ENCODE measurements at regions not wholly inside any gene's neighbourhood (a gene's known extent, or its start where the extent isn't known, plus 50 kb on each side); places are given as distances from the start of the nearest gene placed in this dataset.

DNA sequence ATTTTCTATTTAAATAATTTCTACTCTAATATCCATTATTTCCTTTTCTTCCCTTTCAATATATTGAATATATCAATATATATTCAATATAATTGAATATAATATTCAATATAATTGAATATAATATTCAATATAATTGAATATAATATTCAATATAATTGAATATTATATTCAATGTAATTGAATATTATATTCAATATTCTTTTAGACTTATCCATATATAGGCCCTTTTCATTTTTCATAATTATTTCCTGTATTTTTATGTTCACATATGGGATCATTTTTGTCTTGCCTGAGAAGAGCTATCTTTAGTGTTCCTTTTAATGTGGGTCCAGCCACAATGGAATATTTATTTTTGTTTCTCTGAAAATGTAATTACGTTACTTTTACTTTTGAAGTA, 88.9 kb upstream of the ESRRB start:
- H3K9me3 ChIP-seq, result no peaks in the 10 kb centered on the region
- H3K4me1 ChIP-seq, result no peaks in the 10 kb centered on the region
- H3K27ac ChIP-seq, result no peak overlapping the region
- DNase-seq, result no peak
- TF ChIP-seq, protein P1, sequence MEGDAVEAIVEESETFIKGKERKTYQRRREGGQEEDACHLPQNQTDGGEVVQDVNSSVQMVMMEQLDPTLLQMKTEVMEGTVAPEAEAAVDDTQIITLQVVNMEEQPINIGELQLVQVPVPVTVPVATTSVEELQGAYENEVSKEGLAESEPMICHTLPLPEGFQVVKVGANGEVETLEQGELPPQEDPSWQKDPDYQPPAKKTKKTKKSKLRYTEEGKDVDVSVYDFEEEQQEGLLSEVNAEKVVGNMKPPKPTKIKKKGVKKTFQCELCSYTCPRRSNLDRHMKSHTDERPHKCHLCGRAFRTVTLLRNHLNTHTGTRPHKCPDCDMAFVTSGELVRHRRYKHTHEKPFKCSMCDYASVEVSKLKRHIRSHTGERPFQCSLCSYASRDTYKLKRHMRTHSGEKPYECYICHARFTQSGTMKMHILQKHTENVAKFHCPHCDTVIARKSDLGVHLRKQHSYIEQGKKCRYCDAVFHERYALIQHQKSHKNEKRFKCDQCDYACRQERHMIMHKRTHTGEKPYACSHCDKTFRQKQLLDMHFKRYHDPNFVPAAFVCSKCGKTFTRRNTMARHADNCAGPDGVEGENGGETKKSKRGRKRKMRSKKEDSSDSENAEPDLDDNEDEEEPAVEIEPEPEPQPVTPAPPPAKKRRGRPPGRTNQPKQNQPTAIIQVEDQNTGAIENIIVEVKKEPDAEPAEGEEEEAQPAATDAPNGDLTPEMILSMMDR (IDR thresholded peaks at IDR 0.05), result no peak
- H3K27me3 ChIP-seq, result peaks cover 0 to 3% (median 0%) of the 10 kb centered on the region in 7 donors
- WGBS, 2 donors, result 90% methylated on average over 1 of the region's 1 CpG
- intact Hi-C loops (cut with DNase I), result no loop called here
- H3K36me3 ChIP-seq, result no peaks in the 10 kb centered on the region
- ATAC-seq, result no peak
- H3K4me3 ChIP-seq, result no peak overlapping the region

DNA sequence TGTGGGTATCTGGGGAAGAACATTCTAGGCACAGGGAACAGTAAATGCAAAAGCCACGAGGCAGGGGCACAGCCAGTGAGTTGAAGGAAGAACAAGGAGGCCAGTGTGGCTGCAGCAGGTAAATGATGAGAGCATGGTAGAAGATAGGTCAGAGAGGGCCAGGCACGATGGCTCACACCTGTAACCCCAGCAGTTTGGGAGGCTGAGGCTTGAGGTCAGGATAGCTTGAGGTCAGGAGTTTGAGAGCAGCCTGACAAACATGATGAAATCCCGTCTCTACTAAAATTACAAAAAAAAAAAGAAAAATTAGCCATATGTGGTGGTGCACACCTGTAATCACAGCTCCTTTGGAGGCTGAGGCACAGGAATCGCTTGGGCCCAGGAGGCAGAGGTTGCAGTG, 86.7 kb upstream of the ESRRB start:
- TF ChIP-seq, protein P1 (IDR thresholded peaks at IDR 0.05), result no peak
- intact Hi-C loops (cut with DNase I), result no loop called here
- DNase-seq (no peak), ATAC-seq (no peak)
- Histone ChIP-seq H3K27ac (no peak overlapping the region), H3K27me3 (peaks cover 0 to 7% (median 0%) of the 10 kb centered on the region in 7 donors), H3K36me3 (no peaks in the 10 kb centered on the region), H3K4me3 (no peak overlapping the region), H3K9me3 (no peaks in the 10 kb centered on the region), H3K4me1 (no peaks in the 10 kb centered on the region)
- WGBS, 2 donors, result 80 to 91% methylated on average over 4 of the region's 4 CpGs

DNA sequence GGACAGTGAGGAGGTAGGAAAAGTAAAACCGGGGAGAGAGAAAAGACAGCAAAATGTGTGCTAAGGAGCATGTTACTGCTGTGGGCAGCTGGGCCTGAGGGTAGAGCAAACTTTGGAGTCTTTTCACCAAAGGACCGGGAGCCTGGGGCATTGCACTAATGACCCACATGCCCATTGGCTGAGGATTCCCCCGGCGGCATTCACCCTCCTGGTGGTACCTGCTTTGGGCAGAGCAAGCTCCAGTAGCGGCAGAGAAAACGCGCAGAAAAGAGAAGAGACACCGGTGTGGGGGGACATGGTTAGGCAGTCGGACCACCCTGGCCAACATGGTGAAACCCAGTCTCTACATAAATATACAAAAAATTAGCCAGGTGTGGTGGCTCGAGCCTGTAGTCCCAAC, 83.4 kb upstream of the ESRRB start:
- DNase-seq (no peak), ATAC-seq (no peak)
- 87 to 93% methylated on average over 10 of the region's 10 CpGs for WGBS, 2 donors
- Histone ChIP-seq H3K4me1 (no peaks in the 10 kb centered on the region), H3K9me3 (no peaks in the 10 kb centered on the region), H3K4me3 (no peak overlapping the region), H3K27me3 (peaks cover 0 to 9% (median 0%) of the 10 kb centered on the region in 7 donors), H3K27ac (no peak overlapping the region), H3K36me3 (no peaks in the 10 kb centered on the region)
- intact Hi-C loops (cut with DNase I), result no loop called here
- TF ChIP-seq, protein P1 (IDR thresholded peaks at IDR 0.05), result no peak

DNA sequence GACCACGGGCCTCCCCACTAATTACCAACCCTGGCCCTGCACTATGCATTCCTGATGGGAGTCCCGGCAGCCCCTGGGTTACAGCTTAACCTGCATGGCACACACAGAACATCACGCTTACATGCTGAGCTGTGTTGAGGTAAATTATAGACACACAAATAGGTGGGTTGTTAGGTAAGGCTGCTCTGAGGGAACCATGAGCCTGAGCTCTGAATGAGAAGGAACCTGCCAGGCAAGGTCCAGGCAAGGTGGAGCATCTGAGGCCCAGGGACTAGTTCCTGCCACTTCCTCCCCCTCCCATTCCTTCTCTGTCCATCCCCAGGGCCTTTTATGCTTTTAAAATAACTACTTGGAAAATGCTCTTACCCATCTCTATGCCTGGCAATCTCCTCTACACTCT, 82.7 kb upstream of the ESRRB start:
- no peak for ATAC-seq
- no peak overlapping the region for H3K27ac ChIP-seq
- H3K4me3 ChIP-seq, result no peak overlapping the region
- intact Hi-C loops (cut with DNase I), result no loop called here
- TF ChIP-seq, protein P1 (IDR thresholded peaks at IDR 0.05), result no peak
- no peaks in the 10 kb centered on the region for H3K36me3 ChIP-seq
- no peak for DNase-seq
- H3K9me3 ChIP-seq, result no peaks in the 10 kb centered on the region
- 84 to 85% methylated on average over 3 of the region's 3 CpGs for WGBS, 2 donors
- H3K4me1 ChIP-seq, result no peaks in the 10 kb centered on the region
- peaks cover 0 to 9% (median 0%) of the 10 kb centered on the region in 7 donors for H3K27me3 ChIP-seq

All from heart right ventricle (tissue), 16 donors.